ENCODE measurements at regions not wholly inside any gene's neighbourhood (a gene's known extent, or its start where the extent isn't known, plus 50 kb on each side); places are given as distances from the start of the nearest gene placed in this dataset.

- Histone ChIP-seq H3K36me3 (ENCODE audit: insufficient read depth, low read length) (no peaks in the 10 kb centered on the region), H2AFZ (ENCODE audit: low read length) (no peak overlapping the region), H4K20me1 (ENCODE audit: insufficient read depth, low read length) (no peaks in the 10 kb centered on the region), H3K4me2 (ENCODE audit: low read length) (no peak overlapping the region), H3K27ac (ENCODE audit: low read depth, low read length, poor library complexity, severe bottlenecking) (no peak overlapping the region), H3K79me2 (ENCODE audit: insufficient read depth, low read length) (no peaks in the 10 kb centered on the region), H3K4me1 (ENCODE audit: insufficient read depth, low read length, severe bottlenecking) (no peaks in the 10 kb centered on the region), H3K9me3 (ENCODE audit: low read length) (no peaks in the 10 kb centered on the region), H3K27me3 (ENCODE audit: insufficient read depth, low read length) (no peaks in the 10 kb centered on the region), H3K9ac (ENCODE audit: low read length) (no peak overlapping the region), H3K9me2 (ENCODE audit: low read depth, low read length) (no peaks in the 10 kb centered on the region), H3K4me3 (ENCODE audit: low read depth, low read length, poor library complexity, severe bottlenecking) (no peak overlapping the region), H3F3A (ENCODE audit: insufficient read depth, low read length) (no peaks in the 10 kb centered on the region)
- TF ChIP-seq EZH2 (IDR thresholded peaks at IDR 0.05; ENCODE audit: borderline replicate concordance, low read length), result no peak
- TF ChIP-seq CTCF (IDR thresholded peaks at IDR 0.05; ENCODE audit: low read length), result no peak
These were observed 745.3 kb upstream of the CELF4 start for GRCh38 chr18:38310936-38311335.

- no peak overlapping the region for H3K4me2 ChIP-seq (ENCODE audit: low read length)
- H3K9me3 ChIP-seq (ENCODE audit: low read length), result no peaks in the 10 kb centered on the region
- no peaks in the 10 kb centered on the region for H3K36me3 ChIP-seq (ENCODE audit: insufficient read depth, low read length)
- TF ChIP-seq CTCF (IDR thresholded peaks at IDR 0.05; ENCODE audit: low read length) (no peak), EZH2 (IDR thresholded peaks at IDR 0.05; ENCODE audit: borderline replicate concordance, low read length) (no peak)
- no peak overlapping the region for H3K27ac ChIP-seq (ENCODE audit: low read depth, low read length, poor library complexity, severe bottlenecking)
- no peaks in the 10 kb centered on the region for H3K79me2 ChIP-seq (ENCODE audit: insufficient read depth, low read length)
- H3K4me1 ChIP-seq (ENCODE audit: insufficient read depth, low read length, severe bottlenecking), result no peaks in the 10 kb centered on the region
- H3K4me3 ChIP-seq (ENCODE audit: low read depth, low read length, poor library complexity, severe bottlenecking), result no peak overlapping the region
- H3K9ac ChIP-seq (ENCODE audit: low read length), result no peak overlapping the region
- no peak overlapping the region for H2AFZ ChIP-seq (ENCODE audit: low read length)
- H3K9me2 ChIP-seq (ENCODE audit: low read depth, low read length), result no peaks in the 10 kb centered on the region
- H4K20me1 ChIP-seq (ENCODE audit: insufficient read depth, low read length), result no peaks in the 10 kb centered on the region
- no peaks in the 10 kb centered on the region for H3K27me3 ChIP-seq (ENCODE audit: insufficient read depth, low read length)
- H3F3A ChIP-seq (ENCODE audit: insufficient read depth, low read length), result no peaks in the 10 kb centered on the region
These were observed 742.3 kb upstream of the CELF4 start for GRCh38 chr18:38307914-38308313.

GRCh38 chr18:38305961-38306360, 740.4 kb upstream of the CELF4 start:
- Histone ChIP-seq H3K27me3 (ENCODE audit: insufficient read depth, low read length) (no peaks in the 10 kb centered on the region), H3F3A (ENCODE audit: insufficient read depth, low read length) (no peaks in the 10 kb centered on the region), H3K4me1 (ENCODE audit: insufficient read depth, low read length, severe bottlenecking) (no peaks in the 10 kb centered on the region), H3K9me3 (ENCODE audit: low read length) (no peaks in the 10 kb centered on the region), H2AFZ (ENCODE audit: low read length) (no peak overlapping the region), H3K79me2 (ENCODE audit: insufficient read depth, low read length) (no peaks in the 10 kb centered on the region), H3K4me2 (ENCODE audit: low read length) (no peak overlapping the region), H3K27ac (ENCODE audit: low read depth, low read length, poor library complexity, severe bottlenecking) (no peak overlapping the region), H3K36me3 (ENCODE audit: insufficient read depth, low read length) (no peaks in the 10 kb centered on the region), H3K4me3 (ENCODE audit: low read depth, low read length, poor library complexity, severe bottlenecking) (no peak overlapping the region), H3K9ac (ENCODE audit: low read length) (no peak overlapping the region), H3K9me2 (ENCODE audit: low read depth, low read length) (no peaks in the 10 kb centered on the region), H4K20me1 (ENCODE audit: insufficient read depth, low read length) (no peaks in the 10 kb centered on the region)
- TF ChIP-seq EZH2 (IDR thresholded peaks at IDR 0.05; ENCODE audit: borderline replicate concordance, low read length) (no peak), CTCF (IDR thresholded peaks at IDR 0.05; ENCODE audit: low read length) (no peak)
